GM12878 (cell line): ENCODE measurements at regions not wholly inside any gene's neighbourhood (a gene's known extent, or its start where the extent isn't known, plus 50 kb on each side); places are given as distances from the start of the nearest gene placed in this dataset.

ENCODE experiments used
- FOXM1 ChIP-seq: IDR thresholded peaks from 2 replicates; pipeline ENCODE4 v1.6.1; 2012; ENCODE audit warnings: low read depth, mild to moderate bottlenecking, inconsistent platforms, low read length, moderate library complexity
- HCFC1 ChIP-seq: fragments of 150-350 bp; IDR thresholded peaks from 2 replicates; pipeline ENCODE4 v1.6.1; 2014; ENCODE audit warnings: low read length
- MTA3 ChIP-seq: IDR thresholded peaks from 2 replicates; pipeline ENCODE4 v1.6.1; 2012; ENCODE audit warnings: low read length, inconsistent platforms, borderline replicate concordance
- MXI1 ChIP-seq: fragments of 150-350 bp; IDR thresholded peaks from 2 replicates; pipeline ENCODE4 v1.6.1; 2011; ENCODE audit warnings: low read depth, mild to moderate bottlenecking, inconsistent platforms, low read length, improper control_type of control experiment
- RELA ChIP-seq: fragments of 450-650 bp; IDR thresholded peaks from 2 replicates; pipeline ENCODE4 v1.8.0; 2014; ENCODE audit warnings: borderline replicate concordance; ENCODE audit not compliant: partially characterized antibody

GRCh38 chr6:22056398-22056797 is 240.4 kb downstream of the PRL start:
- TF ChIP-seq RELA (no peak), MXI1 (no peak), FOXM1 (no peak), MTA3 (no peak), HCFC1 (no peak)
